ENCODE measurements at regions not wholly inside any gene's neighbourhood (a gene's known extent, or its start where the extent isn't known, plus 50 kb on each side); places are given as distances from the start of the nearest gene placed in this dataset.

DNA sequence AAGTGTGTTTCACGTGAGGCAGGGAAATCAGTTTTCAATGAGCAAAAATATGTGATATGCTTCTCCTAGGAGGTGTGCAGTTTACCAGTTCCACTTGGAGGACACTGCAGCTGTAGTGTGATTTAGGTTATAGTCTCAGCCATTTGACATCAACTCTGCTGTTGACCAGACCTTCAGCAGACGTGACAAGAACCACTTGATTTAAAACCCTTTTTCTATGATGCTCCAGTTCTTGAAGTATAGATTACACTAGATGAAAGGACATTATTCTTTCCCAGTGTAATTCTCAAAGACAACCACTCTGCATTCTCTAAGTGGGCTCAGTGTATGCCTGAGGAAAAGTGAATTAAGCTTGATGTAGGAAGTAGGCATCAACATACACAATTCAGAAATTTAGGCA lies 480.8 kb downstream of the TBC1D32 start:
- H3K27ac Mint-ChIP-seq (ENCODE audit: unreplicated experiment): no peak overlapping the region
- no peaks in the 10 kb centered on the region for H3K9me3 Mint-ChIP-seq (ENCODE audit: low read depth)
- H3K27me3 Mint-ChIP-seq (ENCODE audit: low read depth): peaks cover 4% of the 10 kb centered on the region
- no peak for DNase-seq (ENCODE audit: low spot score)
- no peak overlapping the region for H3K4me3 Mint-ChIP-seq (ENCODE audit: unreplicated experiment)
- H3K36me3 Mint-ChIP-seq (ENCODE audit: low read depth): no peaks in the 10 kb centered on the region
- TF ChIP-seq, protein P1, sequence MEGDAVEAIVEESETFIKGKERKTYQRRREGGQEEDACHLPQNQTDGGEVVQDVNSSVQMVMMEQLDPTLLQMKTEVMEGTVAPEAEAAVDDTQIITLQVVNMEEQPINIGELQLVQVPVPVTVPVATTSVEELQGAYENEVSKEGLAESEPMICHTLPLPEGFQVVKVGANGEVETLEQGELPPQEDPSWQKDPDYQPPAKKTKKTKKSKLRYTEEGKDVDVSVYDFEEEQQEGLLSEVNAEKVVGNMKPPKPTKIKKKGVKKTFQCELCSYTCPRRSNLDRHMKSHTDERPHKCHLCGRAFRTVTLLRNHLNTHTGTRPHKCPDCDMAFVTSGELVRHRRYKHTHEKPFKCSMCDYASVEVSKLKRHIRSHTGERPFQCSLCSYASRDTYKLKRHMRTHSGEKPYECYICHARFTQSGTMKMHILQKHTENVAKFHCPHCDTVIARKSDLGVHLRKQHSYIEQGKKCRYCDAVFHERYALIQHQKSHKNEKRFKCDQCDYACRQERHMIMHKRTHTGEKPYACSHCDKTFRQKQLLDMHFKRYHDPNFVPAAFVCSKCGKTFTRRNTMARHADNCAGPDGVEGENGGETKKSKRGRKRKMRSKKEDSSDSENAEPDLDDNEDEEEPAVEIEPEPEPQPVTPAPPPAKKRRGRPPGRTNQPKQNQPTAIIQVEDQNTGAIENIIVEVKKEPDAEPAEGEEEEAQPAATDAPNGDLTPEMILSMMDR (IDR thresholded peaks at IDR 0.05): no peak
- no peaks in the 10 kb centered on the region for H3K4me1 Mint-ChIP-seq (ENCODE audit: low read depth)

DNA sequence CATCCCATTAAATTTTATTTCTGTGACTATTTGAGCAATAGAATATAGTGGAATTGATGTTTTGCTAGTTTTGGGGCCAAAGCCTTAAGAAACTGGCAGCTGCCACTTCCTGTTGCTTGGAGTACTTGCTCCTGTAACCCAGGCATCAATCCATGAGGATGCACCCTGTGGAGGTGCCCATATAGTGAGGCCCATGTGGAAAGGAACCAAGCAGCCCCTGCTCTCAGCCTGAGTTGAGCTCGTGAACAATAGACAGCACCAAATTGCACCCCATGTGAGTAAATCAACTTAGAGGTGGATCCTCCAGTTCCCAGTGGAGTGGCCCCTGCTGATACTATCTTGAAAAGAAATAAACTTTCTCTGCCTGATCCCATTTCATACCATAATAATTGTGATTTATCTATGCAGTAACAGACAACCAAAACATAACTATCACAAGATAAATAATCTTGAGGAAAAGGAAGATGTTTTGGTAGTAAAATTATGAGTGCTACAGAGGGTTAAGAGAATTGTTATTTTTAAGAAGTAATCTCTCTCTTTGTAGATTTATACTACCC lies 481.9 kb downstream of the TBC1D32 start:
- Mint-ChIP-seq H3K9me3 (ENCODE audit: low read depth) (no peaks in the 10 kb centered on the region), H3K4me3 (ENCODE audit: unreplicated experiment) (no peak overlapping the region), H3K27ac (ENCODE audit: unreplicated experiment) (no peak overlapping the region), H3K4me1 (ENCODE audit: low read depth) (no peaks in the 10 kb centered on the region), H3K27me3 (ENCODE audit: low read depth) (peaks cover 4% of the 10 kb centered on the region), H3K36me3 (ENCODE audit: low read depth) (no peaks in the 10 kb centered on the region)
- TF ChIP-seq, protein P1 (IDR thresholded peaks at IDR 0.05): no peak
- no peak for DNase-seq (ENCODE audit: low spot score)

DNA sequence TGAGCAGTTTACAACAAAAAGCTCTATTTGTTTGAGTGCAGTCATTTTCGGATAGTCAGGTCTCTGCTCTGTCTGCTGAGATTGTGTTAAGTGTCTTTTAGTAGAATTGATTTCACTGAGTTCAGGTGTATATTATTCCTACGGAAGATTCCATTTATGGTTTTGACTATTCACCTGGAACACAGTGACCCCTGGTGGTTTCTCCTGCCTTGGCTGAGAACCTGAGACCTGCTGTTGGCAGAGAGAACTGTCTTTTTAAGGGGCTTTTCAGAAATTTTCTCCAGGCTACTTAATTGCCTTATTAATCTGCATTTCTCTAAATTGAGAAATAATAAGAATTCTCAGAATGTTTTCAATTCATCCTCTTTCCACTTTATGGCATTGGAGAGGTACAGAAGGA lies 508.0 kb downstream of the TBC1D32 start:
- DNase-seq (ENCODE audit: low spot score): no peak
- H3K36me3 Mint-ChIP-seq (ENCODE audit: low read depth): no peaks in the 10 kb centered on the region
- no peak overlapping the region for H3K27ac Mint-ChIP-seq (ENCODE audit: unreplicated experiment)
- TF ChIP-seq, protein P1 (IDR thresholded peaks at IDR 0.05): peak; percentile 71
- no peaks in the 10 kb centered on the region for H3K9me3 Mint-ChIP-seq (ENCODE audit: low read depth)
- peaks cover 8% of the 10 kb centered on the region for H3K27me3 Mint-ChIP-seq (ENCODE audit: low read depth)
- no peak overlapping the region for H3K4me3 Mint-ChIP-seq (ENCODE audit: unreplicated experiment)
- H3K4me1 Mint-ChIP-seq (ENCODE audit: low read depth): no peaks in the 10 kb centered on the region

DNA sequence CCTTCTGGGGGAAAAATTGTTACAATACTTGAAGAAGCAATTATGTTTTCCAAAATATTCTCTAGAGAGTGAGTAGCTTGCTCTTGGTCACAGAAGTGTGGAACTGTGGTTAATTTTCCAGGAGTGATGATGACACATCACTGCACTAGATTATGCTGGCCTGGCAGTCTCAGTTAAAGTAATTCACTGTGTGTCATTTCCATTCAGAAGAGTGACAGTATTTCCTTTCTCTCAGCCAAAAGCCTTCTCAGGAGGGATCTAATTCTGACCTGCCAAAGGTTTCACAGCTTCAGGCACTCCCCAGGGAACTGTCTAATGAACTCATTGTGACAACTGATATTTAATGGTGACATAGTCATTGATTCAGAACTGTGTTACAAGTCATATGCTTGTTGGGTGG lies 517.5 kb downstream of the TBC1D32 start:
- Mint-ChIP-seq H3K36me3 (ENCODE audit: low read depth) (no peaks in the 10 kb centered on the region), H3K9me3 (ENCODE audit: low read depth) (peaks cover 18% of the 10 kb centered on the region), H3K27me3 (ENCODE audit: low read depth) (no peaks in the 10 kb centered on the region), H3K4me1 (ENCODE audit: low read depth) (no peaks in the 10 kb centered on the region), H3K27ac (ENCODE audit: unreplicated experiment) (no peak overlapping the region), H3K4me3 (ENCODE audit: unreplicated experiment) (no peak overlapping the region)
- no peak for DNase-seq (ENCODE audit: low spot score)
- TF ChIP-seq, protein P1 (IDR thresholded peaks at IDR 0.05): no peak

DNA sequence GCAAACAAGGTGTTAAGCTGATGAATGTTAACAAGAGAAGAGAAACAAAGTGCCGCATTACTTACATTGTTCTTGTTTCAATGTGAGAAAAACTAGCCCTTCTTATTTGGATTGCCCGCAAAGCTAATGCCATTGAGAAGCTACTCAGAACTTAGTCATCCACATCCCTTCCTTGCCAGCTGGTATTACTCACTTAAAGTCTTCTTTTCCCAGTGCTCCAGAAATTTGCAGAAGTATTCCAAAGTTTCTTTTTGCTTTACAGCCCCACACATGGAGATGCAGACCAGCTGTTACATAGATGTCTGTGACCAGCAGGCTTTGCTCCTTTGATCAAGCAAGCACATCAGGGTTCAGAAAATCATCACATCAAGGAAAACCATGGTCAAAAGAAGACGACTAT lies 529.0 kb downstream of the TBC1D32 start:
- no peaks in the 10 kb centered on the region for H3K4me1 Mint-ChIP-seq (ENCODE audit: low read depth)
- H3K4me3 Mint-ChIP-seq (ENCODE audit: unreplicated experiment): no peak overlapping the region
- H3K27ac Mint-ChIP-seq (ENCODE audit: unreplicated experiment): no peak overlapping the region
- no peaks in the 10 kb centered on the region for H3K36me3 Mint-ChIP-seq (ENCODE audit: low read depth)
- peaks cover 4% of the 10 kb centered on the region for H3K9me3 Mint-ChIP-seq (ENCODE audit: low read depth)
- TF ChIP-seq, protein P1 (IDR thresholded peaks at IDR 0.05): no peak
- DNase-seq (ENCODE audit: low spot score): no peak
- no peaks in the 10 kb centered on the region for H3K27me3 Mint-ChIP-seq (ENCODE audit: low read depth)

Data from chondrocyte (in vitro differentiated cells).